Psoas muscle (tissue), 7 donors: ENCODE measurements at regions not wholly inside any gene's neighbourhood (a gene's known extent, or its start where the extent isn't known, plus 50 kb on each side); places are given as distances from the start of the nearest gene placed in this dataset.

Experiments used
- ATAC-seq, 4 donors: fragments of 200-7000 bp; cut with Tn5 transposase; one replicate each; pipeline ENCODE4 v1.9.1; 2020; ENCODE audit warnings: moderate library complexity in 3 of 4, mild to moderate bottlenecking in 2 of 4
- DNase-seq, 2 donors: peaks; one replicate each; pipeline ENCODE4 v3.0.0-alpha.2; 2020
- H3K27ac ChIP-seq: fragments of 200-600 bp; one replicate; pipeline ENCODE4 v1.8.0; 2022
- H3K27me3 ChIP-seq, 3 donors: fragments of 200-600 bp in 1 of 3; one replicate each; pipeline versions ENCODE4 v1.6.1 to v1.8.0; 2013 to 2022; ENCODE audit warnings: low read length in 2 of 3, mild to moderate bottlenecking in 2 of 3, moderate library complexity in 1 of 3; ENCODE audit not compliant: insufficient read depth in 3 of 3
- H3K36me3 ChIP-seq, 2 donors: fragments of 200-600 bp in 1 of 2; one replicate each; pipeline versions ENCODE4 v1.6.1 to v1.8.0; 2013 to 2022; ENCODE audit warnings: low read depth in 1 of 2, mild to moderate bottlenecking in 1 of 2, moderate library complexity in 1 of 2; ENCODE audit not compliant: insufficient read depth in 1 of 2
- H3K4me1 ChIP-seq: fragments of 200-600 bp; one replicate; pipeline ENCODE4 v1.8.0; 2022
- H3K4me3 ChIP-seq: fragments of 200-600 bp; one replicate; pipeline ENCODE4 v1.8.0; 2022; ENCODE audit warnings: mild to moderate bottlenecking
- H3K9me3 ChIP-seq: fragments of 200-600 bp; one replicate; pipeline ENCODE4 v1.8.0; 2022
- CTCF ChIP-seq: fragments of 200-600 bp; IDR thresholded peaks from one replicate; pipeline ENCODE4 v1.8.0; 2022; ENCODE audit warnings: antibody characterized with exemption
- WGBS, 3 donors: extraction: QIAGEN DNeasy Blood & Tissue Kit; methylation state at CpG; one replicate each; pipeline versions ENCODE4 v1.1.6 to v1.1.7; 2013; 5-methylcytosine and 5-hydroxymethylcytosine counted together
- intact Hi-C, 2 donors: fragments of 100-400 bp; cut with DNase I; formaldehyde crosslinking; loops; one replicate each; pipeline versions ENCODE4 v1.11.0 to v1.14.2; 2022
- donor health status: healthy with polysubstance abuse.
- donor health status: DM: no; HTN: no; CAD: no; lungs with moderate emphysema.
- donor health status: Bipolar disorder and iron deficiency.
- donor health status: healthy.
- donor health status: DM: yes; HTN: yes; CAD: no.
- donor health status: DM: no; HTN: no; CAD: no.
- donor health status: DM: yes; HTN: yes; CAD: no.

GRCh38 chr18:39788383-39788782 is 2166.7 kb upstream of the PIK3C3 start:
- intact Hi-C loops, result no loop called here
- DNase-seq, result no peak
- Histone ChIP-seq H3K27me3 (no peaks in the 10 kb centered on the region), H3K4me1 (no peaks in the 10 kb centered on the region), H3K4me3 (no peak overlapping the region), H3K9me3 (no peaks in the 10 kb centered on the region), H3K36me3 (no peaks in the 10 kb centered on the region), H3K27ac (no peak overlapping the region)
- no peak for TF ChIP-seq CTCF
- no peak for ATAC-seq
- 96 to 100% (median 100%) methylated on average over 1 of the region's 1 CpG for WGBS, 3 donors

GRCh38 chr18:39786477-39786876 is 2168.6 kb upstream of the PIK3C3 start:
- Histone ChIP-seq H3K4me3 (no peak overlapping the region), H3K9me3 (no peaks in the 10 kb centered on the region), H3K27me3 (no peaks in the 10 kb centered on the region), H3K4me1 (no peaks in the 10 kb centered on the region), H3K36me3 (no peaks in the 10 kb centered on the region), H3K27ac (no peak overlapping the region)
- ATAC-seq (no peak), DNase-seq (no peak)
- TF ChIP-seq CTCF, result no peak
- intact Hi-C loops, result no loop called here

GRCh38 chr18:39784541-39784940 is 2170.5 kb upstream of the PIK3C3 start:
- WGBS, 3 donors, result 73 to 83% (median 82%) methylated on average over 5 of the region's 5 CpGs
- Histone ChIP-seq H3K9me3 (no peaks in the 10 kb centered on the region), H3K27ac (no peak overlapping the region), H3K36me3 (no peaks in the 10 kb centered on the region), H3K4me3 (no peak overlapping the region), H3K4me1 (no peaks in the 10 kb centered on the region), H3K27me3 (no peaks in the 10 kb centered on the region)
- intact Hi-C loops, result no loop called here
- no peak for TF ChIP-seq CTCF
- DNase-seq, result no peak
- no peak for ATAC-seq

GRCh38 chr18:39781565-39781964 is 2173.5 kb upstream of the PIK3C3 start:
- no peak for TF ChIP-seq CTCF
- no peaks in the 10 kb centered on the region for H3K9me3 ChIP-seq
- no peaks in the 10 kb centered on the region for H3K27me3 ChIP-seq
- DNase-seq (no peak), ATAC-seq (no peak)
- H3K4me3 ChIP-seq, result no peak overlapping the region
- H3K36me3 ChIP-seq, result no peaks in the 10 kb centered on the region
- intact Hi-C loops, result no loop called here
- no peak overlapping the region for H3K27ac ChIP-seq
- no peaks in the 10 kb centered on the region for H3K4me1 ChIP-seq
- WGBS, 3 donors, result 40 to 50% (median 41%) methylated on average over 6 of the region's 6 CpGs

- no peaks in the 10 kb centered on the region for H3K9me3 ChIP-seq
- DNase-seq (no peak), ATAC-seq (no peak)
- H3K27me3 ChIP-seq, result no peaks in the 10 kb centered on the region
- H3K4me1 ChIP-seq, result no peaks in the 10 kb centered on the region
- no peak overlapping the region for H3K27ac ChIP-seq
- no peaks in the 10 kb centered on the region for H3K36me3 ChIP-seq
- no peak overlapping the region for H3K4me3 ChIP-seq
- intact Hi-C loops, result no loop called here
- TF ChIP-seq CTCF, result no peak
- 50 to 62% (median 55%) methylated on average over 4 of the region's 4 CpGs for WGBS, 3 donors
Observed at GRCh38 chr18:39780774-39781173, 2174.3 kb upstream of the PIK3C3 start.
